ELF-1 (cell line): ENCODE measurements at regions not wholly inside any gene's neighbourhood (a gene's known extent, or its start where the extent isn't known, plus 50 kb on each side); places are given as distances from the start of the nearest gene placed in this dataset.
A peak's percentile ranks its signal among the peaks of the same experiment; 100 is the strongest.
"Not testable (repeated sequence)": the region's sequence is repeated elsewhere in the genome, so short reads cannot be mapped to it uniquely, and the experiment has no call there.

Source experiments
- DNase-seq: peaks from one replicate; pipeline ENCODE4 v3.0.0-alpha.2; 2016; ENCODE audit warnings: low read depth, low spot score

DNA sequence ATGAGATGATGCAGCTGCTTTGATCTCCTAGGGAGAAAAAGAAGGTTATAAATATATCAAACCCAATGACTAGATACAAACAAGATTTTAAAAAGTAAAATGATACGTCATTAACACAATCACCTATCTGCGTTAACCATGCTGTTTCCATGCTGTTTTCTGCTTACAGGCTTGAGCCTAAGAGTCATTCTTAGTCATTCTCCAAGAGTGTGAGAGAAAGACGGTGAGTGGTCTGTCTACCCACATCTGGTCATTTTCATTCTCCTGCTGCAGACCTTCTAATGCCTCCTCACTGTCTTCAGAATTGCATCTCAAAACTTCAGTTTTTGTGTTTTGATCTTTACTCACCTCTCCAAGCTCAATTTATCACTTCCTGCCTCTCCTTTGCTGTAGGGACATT is 98.0 kb upstream of the ELMO1 start:
- DNase-seq, result no peak

DNA sequence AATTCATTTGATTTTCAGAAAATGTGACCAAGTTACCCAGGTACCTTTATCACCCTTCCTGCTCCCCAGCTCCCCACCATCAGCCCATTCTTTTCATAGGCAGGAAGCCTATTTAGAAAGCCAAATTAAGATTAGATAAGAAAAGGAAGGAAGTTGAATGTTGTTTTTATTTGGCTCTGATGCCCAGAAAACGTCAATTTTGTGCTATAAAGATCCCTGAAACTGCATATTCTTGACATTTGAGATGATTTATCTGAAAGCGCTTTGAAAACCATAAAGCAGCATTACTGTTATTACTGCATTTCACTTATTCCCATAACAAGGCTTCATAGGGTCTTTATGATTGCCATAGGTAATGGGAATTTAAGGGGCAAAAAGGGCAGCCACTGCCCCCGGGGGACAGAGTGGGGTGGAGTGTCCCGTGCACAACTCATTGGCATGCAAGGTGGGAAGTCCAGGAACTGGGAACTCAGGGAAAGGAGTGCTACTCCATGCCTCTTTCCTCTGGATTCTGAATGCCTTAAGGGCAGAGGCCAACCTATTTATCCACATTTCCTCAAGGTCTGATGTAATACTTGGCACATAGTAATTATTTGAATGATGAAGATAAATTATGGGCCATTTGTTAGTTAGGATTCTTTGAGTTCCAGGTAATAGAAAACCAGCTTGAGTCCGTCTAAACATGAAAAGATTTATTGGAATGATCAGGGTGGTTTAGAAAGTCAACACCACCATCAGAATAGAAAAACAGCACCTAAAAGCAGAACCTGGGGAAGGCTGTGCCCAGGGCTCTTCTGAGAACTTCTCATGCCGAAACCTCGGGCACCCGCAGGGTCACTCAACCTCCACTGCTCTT is 100.6 kb upstream of the ELMO1 start:
- DNase-seq, result no peak

DNA sequence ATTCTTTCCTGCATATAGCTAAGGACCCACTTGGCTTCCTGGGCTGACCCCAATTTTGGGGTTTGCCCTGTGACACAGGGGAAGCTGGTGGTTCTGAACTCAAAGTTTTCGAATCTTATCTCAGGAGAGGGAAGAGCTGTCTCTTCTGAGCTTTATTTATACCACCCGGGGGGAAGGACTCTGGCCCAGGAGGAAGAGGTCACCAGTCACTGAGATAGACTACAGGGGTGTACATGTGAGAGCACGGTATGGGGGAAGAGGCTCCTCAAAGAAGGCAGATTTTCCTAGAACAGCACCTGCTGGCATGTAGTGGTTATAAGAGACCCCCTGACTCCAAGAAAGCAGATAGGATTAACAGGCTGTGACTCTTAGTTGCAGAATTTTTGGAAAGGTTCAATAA is 101.8 kb upstream of the ELMO1 start:
- no peak for DNase-seq

DNA sequence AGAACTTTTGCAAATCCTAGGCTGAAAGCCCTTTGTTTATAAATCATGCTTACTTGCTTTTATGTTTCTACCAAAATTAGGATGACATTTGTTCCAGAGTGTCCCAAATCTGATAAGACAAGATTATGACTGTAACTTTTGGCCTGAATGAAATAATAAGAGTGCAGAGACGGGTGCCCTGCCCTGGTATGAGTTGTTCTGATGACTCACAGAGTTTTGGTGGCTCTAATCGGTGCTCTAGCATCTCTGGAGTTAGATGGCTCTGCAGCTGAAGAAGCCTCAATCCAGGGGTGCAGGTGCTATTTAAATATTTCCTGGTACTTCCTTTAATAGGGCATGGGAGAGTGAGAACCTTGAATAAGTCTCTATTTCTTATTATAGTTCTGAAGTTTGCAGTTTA is 102.2 kb upstream of the ELMO1 start:
- no peak for DNase-seq

DNA sequence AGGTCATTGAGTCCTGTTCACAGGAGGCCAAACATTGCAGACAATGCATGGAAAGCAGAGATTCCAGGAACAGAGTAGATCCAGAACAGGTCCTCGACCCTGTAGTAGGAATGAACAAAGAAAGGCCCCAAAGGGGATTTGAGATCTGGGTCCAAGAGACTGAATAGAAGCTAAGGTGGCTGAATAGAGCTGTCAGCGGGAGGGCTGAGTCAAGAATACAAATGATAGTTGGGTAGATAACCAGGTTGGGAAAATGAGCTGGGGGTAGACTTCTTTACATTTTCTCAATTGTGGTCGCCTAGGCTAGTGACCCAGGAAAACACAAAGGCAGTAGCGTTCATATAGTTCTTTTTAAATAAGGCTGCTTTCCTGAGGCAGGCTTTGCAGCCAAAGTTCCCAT is 103.4 kb upstream of the ELMO1 start:
- DNase-seq, result peak; percentile 33

DNA sequence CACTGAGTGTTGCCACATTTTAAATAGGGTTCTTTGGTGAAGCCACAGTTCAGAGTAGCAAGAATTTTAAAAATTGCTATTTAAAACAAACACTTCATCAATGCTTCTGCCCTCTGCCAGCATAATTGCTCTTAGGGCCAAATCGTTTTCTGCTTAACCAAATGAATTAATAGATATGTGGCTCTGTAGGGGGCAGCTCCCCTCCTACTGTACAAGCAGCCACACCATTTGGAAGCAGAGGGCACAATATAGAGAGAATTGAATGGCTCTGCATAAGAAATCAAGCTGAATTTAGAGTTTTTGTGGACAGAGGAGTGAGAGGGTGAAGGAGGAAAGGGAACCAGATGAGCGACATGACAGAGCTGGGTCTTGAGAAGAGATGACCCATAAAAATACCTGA is 103.8 kb upstream of the ELMO1 start:
- not testable (repeated sequence) for DNase-seq

GRCh38 chr7:37555528-37555927 is 106.9 kb upstream of the ELMO1 start:
- no peak for DNase-seq

DNA sequence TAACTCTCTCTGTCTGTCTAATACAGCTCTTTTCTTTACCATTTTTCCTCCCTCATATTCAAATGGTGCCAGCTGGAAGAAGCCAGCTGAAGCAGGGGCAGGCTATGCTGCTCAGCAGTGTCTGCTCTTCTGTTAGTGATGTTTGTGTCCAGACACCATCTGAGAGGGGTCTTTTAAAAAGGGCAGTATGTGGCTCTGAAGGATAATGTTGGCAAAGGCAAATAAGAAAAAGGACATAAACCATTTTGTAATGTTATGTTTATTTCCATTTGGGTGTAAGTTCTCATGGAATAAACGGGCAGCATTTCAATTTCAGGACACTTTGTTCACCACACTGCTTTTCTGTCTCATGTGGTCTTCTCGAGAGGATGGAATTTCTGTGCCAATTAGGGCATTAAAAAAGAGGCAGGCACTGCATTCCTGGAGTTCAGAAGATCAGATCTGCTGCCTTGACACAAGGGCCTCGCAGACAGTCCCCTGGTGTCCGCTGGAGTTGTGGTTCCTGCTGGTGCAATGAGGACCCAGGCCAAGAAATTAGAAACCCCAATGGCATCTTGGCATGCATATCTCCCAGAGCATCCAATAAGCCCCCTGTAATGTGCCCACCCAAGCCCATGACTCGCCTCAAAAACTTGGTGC is 109.0 kb upstream of the ELMO1 start:
- no peak for DNase-seq

GRCh38 chr7:37558320-37559096 is 109.8 kb upstream of the ELMO1 start:
- no peak for DNase-seq

- DNase-seq, result no peak
Observed at GRCh38 chr7:37570145-37570544, 113.4 kb upstream of the GPR141 start.

DNA sequence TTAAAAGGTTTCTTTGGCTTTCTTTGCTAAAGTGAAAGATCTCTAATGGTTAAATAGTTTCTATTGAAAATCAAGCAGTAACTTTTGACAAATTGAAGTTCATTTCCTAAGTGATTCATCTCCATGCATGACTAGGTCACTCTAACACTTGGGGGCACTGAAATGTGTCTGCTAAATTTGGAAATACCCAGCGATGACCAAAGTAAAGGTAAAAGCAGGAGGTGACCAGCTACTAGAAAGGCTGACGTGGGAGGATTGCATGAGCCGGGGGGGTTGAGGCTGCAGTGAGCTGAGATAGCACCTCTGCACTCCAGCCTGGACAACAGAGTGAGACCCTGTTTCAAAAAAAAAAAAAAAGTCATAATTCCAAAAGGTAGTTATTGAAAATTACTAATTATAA is 111.8 kb upstream of the GPR141 start:
- DNase-seq, result no peak

DNA sequence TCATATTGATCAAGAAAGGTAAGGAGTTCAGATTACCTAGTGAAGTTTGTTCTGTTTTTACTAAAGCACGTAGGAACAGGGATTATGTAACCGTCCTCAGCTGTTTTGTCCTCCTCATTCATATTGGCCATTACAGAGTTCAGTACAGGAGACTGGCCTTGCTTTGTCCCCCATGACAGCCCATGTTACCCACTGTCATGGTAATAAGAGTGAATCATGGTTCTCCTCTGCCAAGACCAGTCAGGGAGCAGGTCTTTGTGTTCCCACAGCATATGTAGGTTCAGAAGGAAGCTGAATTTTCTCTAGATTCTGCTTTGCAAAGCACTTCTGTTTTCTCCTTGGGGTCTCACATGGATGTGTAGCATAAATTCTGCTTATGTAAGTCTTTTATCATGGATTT is 106.2 kb upstream of the GPR141 start:
- no peak for DNase-seq

- no peak for DNase-seq
Observed at GRCh38 chr7:37577901-37578300, 105.7 kb upstream of the GPR141 start.

GRCh38 chr7:37578350-37578749 is 105.2 kb upstream of the GPR141 start:
- no peak for DNase-seq

DNA sequence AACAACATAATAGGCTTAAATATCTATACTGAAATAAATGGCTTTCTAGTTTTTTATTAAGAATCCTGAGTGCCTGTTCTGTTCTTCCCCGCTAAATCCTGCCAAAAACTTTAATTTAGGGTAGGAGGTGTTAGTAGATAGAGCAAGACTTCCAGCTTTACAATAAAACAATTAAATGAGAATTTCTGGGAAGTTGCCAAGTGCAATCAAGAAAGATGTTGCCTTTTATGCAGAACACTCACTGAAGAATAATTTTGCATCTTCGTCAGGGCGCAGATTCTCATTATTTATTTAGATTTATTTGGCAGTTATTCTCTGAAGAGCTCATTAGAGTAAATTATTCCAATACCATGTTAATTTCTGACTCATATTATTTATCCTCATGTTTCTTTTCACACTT is 103.2 kb upstream of the GPR141 start:
- DNase-seq, result no peak

DNA sequence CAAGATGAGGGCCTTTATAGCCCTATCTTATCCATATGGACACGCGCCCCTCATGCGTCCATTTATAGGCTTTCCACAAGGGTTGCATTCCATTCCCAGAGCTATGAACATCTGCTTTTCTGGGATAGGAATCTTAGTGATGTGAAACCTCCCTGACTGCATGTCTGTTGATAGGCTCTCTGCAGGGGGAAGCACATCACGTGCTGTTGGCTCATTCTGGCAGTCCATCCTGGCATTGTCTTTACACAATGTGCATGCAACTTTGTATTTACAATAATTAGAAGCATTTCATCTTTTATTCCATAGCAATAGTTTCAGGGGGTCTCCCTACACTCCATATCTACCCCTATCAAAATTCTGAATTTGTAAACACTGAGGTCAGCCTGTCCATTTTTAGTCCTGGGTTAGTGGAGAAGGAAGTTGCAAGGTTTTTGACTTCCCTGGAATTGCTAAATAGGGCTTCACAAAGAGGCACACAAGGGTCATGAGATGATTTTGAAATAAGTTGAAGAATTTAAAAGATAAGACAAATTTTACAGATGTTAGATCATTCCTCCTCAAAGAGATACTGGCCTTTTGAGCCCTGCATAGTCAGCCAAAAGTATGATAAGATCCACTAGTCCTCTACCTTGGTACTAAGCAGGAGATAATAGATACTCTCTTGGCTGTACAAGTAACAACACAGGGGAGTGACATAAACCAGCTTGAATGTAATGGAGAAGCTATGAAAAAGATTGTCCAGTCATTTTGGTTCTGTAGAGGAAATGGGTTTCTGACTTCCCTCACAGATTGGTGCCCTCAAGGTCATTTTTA is 98.7 kb upstream of the GPR141 start:
- not testable (repeated sequence) for DNase-seq

GRCh38 chr7:37590824-37591223 is 92.7 kb upstream of the GPR141 start:
- no peak for DNase-seq

- no peak for DNase-seq
Observed at GRCh38 chr7:37592366-37592765, 91.2 kb upstream of the GPR141 start.

DNA sequence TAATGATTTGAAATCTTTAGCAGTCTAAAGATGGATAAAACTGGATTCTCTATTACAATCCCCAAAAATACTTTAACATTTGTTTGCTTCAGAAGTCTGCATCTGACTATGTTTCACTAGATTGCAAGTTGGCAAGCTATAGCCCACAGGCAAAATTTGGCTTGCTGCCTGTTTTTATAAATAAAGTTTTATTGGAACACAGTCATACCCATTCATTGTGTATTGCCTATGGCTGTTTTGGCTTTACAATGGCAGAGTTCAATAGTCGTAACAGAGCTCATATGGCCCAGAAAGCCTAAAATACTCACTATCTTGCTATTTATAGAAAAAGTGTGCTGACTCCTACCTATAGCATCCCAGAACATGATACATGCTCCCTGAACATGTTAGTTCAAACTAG is 89.0 kb upstream of the GPR141 start:
- DNase-seq, result no peak

DNA sequence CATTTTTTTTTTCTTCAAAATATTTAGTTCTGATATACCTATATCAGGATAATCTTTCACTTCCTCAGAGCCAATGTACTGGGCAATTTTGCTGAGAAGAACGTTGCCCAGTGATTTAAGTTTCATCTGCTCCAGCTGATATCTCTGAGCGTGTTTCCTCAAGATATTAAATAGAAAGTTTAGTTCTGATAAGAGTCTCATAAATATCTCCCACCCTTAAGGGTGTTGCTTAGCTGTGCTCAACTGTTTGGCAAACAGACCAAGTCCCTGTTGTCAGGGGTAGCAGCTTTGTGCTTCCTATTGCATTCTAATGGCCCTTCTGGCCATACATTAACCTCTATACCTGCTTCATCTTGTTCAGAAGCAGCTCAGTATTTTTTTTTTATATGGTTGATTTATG is 84.7 kb upstream of the GPR141 start:
- DNase-seq, result no peak

- no peak for DNase-seq
Observed at GRCh38 chr7:37601321-37601720, 82.2 kb upstream of the GPR141 start.

- DNase-seq, result no peak
Observed at GRCh38 chr7:37604078-37604477, 79.5 kb upstream of the GPR141 start.
